ENCODE measurements at regions not wholly inside any gene's neighbourhood (a gene's known extent, or its start where the extent isn't known, plus 50 kb on each side); places are given as distances from the start of the nearest gene placed in this dataset.

- no peaks in the 10 kb centered on the region for H3K9me3 ChIP-seq
- in situ Hi-C loops (cut with MboI; ENCODE audit: low sequenced_read_pairs in 4 of 4) = no loop called here
- H3K27ac ChIP-seq = no peak overlapping the region
- no peak for DNase-seq
- H3K4me3 ChIP-seq = no peak overlapping the region
- TF ChIP-seq POLR2A (IDR thresholded peaks at IDR 0.05) (no peak), CTCF (IDR thresholded peaks at IDR 0.05 in 4 of 5, conservative IDR thresholded peaks at IDR 0.05 in 1 of 5) (no peak)
- ATAC-seq = no peak
- H3K36me3 ChIP-seq = no peaks in the 10 kb centered on the region
- H3K27me3 ChIP-seq = no peaks in the 10 kb centered on the region
- H3K4me1 ChIP-seq = no peaks in the 10 kb centered on the region
- intact Hi-C loops (cut with DNase I; ENCODE audit: low total_unique reads) = no loop called here
Measured at GRCh38 chr13:30022256-30022655, 171.8 kb upstream of the UBL3 start.

GRCh38 chr13:30021611-30022010 lies 171.2 kb upstream of the UBL3 start:
- in situ Hi-C loops (cut with MboI; ENCODE audit: low sequenced_read_pairs in 4 of 4) = no loop called here
- H3K4me1 ChIP-seq = no peaks in the 10 kb centered on the region
- no peak for TF ChIP-seq POLR2A (IDR thresholded peaks at IDR 0.05)

GRCh38 chr13:30020726-30021312 lies 170.4 kb upstream of the UBL3 start:
- ATAC-seq = no peak
- intact Hi-C loops (cut with DNase I; ENCODE audit: low total_unique reads) = no loop called here

More at GRCh38 chr13:30021611-30022010, 171.2 kb upstream of the UBL3 start:
- DNase-seq (no peak), ATAC-seq (no peak)
- H3K4me3 ChIP-seq = no peak overlapping the region
- H3K27me3 ChIP-seq = no peaks in the 10 kb centered on the region
- intact Hi-C loops (cut with DNase I; ENCODE audit: low total_unique reads) = no loop called here
- no peak overlapping the region for H3K27ac ChIP-seq
- H3K36me3 ChIP-seq = no peaks in the 10 kb centered on the region
- H3K9me3 ChIP-seq = no peaks in the 10 kb centered on the region

GRCh38 chr13:30019648-30020626 lies 169.5 kb upstream of the UBL3 start:
- intact Hi-C loops (cut with DNase I; ENCODE audit: low total_unique reads) = no loop called here
- TF ChIP-seq CTCF (IDR thresholded peaks at IDR 0.05 in 4 of 5, conservative IDR thresholded peaks at IDR 0.05 in 1 of 5) (no peak), POLR2A (IDR thresholded peaks at IDR 0.05) (no peak)

More at GRCh38 chr13:30020726-30021312, 170.4 kb upstream of the UBL3 start:
- Histone ChIP-seq H3K4me3 (no peak overlapping the region), H3K27ac (no peak overlapping the region), H3K9me3 (no peaks in the 10 kb centered on the region), H3K36me3 (no peaks in the 10 kb centered on the region), H3K27me3 (no peaks in the 10 kb centered on the region), H3K4me1 (no peaks in the 10 kb centered on the region)
- in situ Hi-C loops (cut with MboI; ENCODE audit: low sequenced_read_pairs in 4 of 4) = no loop called here
- TF ChIP-seq CTCF (IDR thresholded peaks at IDR 0.05 in 4 of 5, conservative IDR thresholded peaks at IDR 0.05 in 1 of 5) (no peak), POLR2A (IDR thresholded peaks at IDR 0.05) (no peak)
- no peak for DNase-seq

GRCh38 chr13:30017880-30018279 lies 167.5 kb upstream of the UBL3 start:
- Histone ChIP-seq H3K9me3 (no peaks in the 10 kb centered on the region), H3K4me1 (no peaks in the 10 kb centered on the region), H3K4me3 (no peak overlapping the region), H3K36me3 (no peaks in the 10 kb centered on the region), H3K27me3 (peaks cover 0 to 3% (median 0%) of the 10 kb centered on the region in 3 donors), H3K27ac (no peak overlapping the region)
- no peak for TF ChIP-seq CTCF (IDR thresholded peaks at IDR 0.05 in 4 of 5, conservative IDR thresholded peaks at IDR 0.05 in 1 of 5)
- no peak for TF ChIP-seq POLR2A (IDR thresholded peaks at IDR 0.05)
- DNase-seq (no peak), ATAC-seq (no peak)
- in situ Hi-C loops (cut with MboI; ENCODE audit: low sequenced_read_pairs in 4 of 4) (no loop called here), intact Hi-C loops (cut with DNase I; ENCODE audit: low total_unique reads) (no loop called here)

More at GRCh38 chr13:30019648-30020626, 169.5 kb upstream of the UBL3 start:
- in situ Hi-C loops (cut with MboI; ENCODE audit: low sequenced_read_pairs in 4 of 4) = no loop called here
- ATAC-seq = no peak
- H3K36me3 ChIP-seq = no peaks in the 10 kb centered on the region
- no peaks in the 10 kb centered on the region for H3K4me1 ChIP-seq
- no peak overlapping the region for H3K4me3 ChIP-seq
- H3K9me3 ChIP-seq = no peaks in the 10 kb centered on the region
- DNase-seq = no peak
- H3K27me3 ChIP-seq = no peaks in the 10 kb centered on the region
- H3K27ac ChIP-seq = no peak overlapping the region

All from gastrocnemius medialis (tissue), 4 donors.